GM23338 (cell line): ENCODE measurements at regions not wholly inside any gene's neighbourhood (a gene's known extent, or its start where the extent isn't known, plus 50 kb on each side); places are given as distances from the start of the nearest gene placed in this dataset.

Source experiments
- ATAC-seq: fragments of 200-7000 bp; cut with Tn5 transposase; 3 replicates; pipeline ENCODE4 v1.9.1; 2020
- DNase-seq: peaks from one replicate; pipeline ENCODE4 v3.0.0-alpha.2; 2015; ENCODE audit warnings: low spot score
- H2AFZ ChIP-seq: fragments of 200-600 bp; sonication (generic); 2 replicates; pipeline ENCODE4 v1.8.0; 2016; ENCODE audit warnings: antibody characterized with exemption, mild to moderate bottlenecking, moderate library complexity
- H3F3A ChIP-seq: fragments of 200-600 bp; sonication (generic); replicated peaks from 2 replicates; pipeline ENCODE4 v1.8.0; 2017; ENCODE audit warnings: antibody characterized with exemption, mixed run types, low read depth
- H3K27ac ChIP-seq: fragments of 200-600 bp; sonication (generic); 2 replicates; pipeline ENCODE4 v1.6.1; 2016; ENCODE audit warnings: low read depth
- H3K27me3 ChIP-seq: fragments of 200-600 bp; sonication (generic); 2 replicates; pipeline ENCODE4 v1.8.0; 2016; ENCODE audit warnings: mild to moderate bottlenecking, mixed run types, moderate library complexity; ENCODE audit not compliant: insufficient read depth
- H3K36me3 ChIP-seq: fragments of 200-600 bp; sonication (generic); 2 replicates; pipeline ENCODE4 v1.8.0; 2016; ENCODE audit warnings: mild to moderate bottlenecking; ENCODE audit not compliant: insufficient read depth
- H3K4me1 ChIP-seq: fragments of 200-600 bp; sonication (generic); 2 replicates; pipeline ENCODE4 v1.8.0; 2016; ENCODE audit warnings: mild to moderate bottlenecking, moderate library complexity; ENCODE audit not compliant: insufficient read depth
- H3K4me2 ChIP-seq: fragments of 200-600 bp; sonication (generic); 2 replicates; pipeline ENCODE4 v1.7.1; 2017; ENCODE audit warnings: mixed run types
- H3K4me3 ChIP-seq: fragments of 200-600 bp; sonication (generic); 2 replicates; pipeline ENCODE4 v1.6.1; 2016; ENCODE audit warnings: mixed run types
- H3K79me2 ChIP-seq: fragments of 200-600 bp; sonication (generic); replicated peaks from 2 replicates; pipeline ENCODE4 v1.8.0; 2017; ENCODE audit warnings: mild to moderate bottlenecking; ENCODE audit not compliant: insufficient read depth
- H3K9me2 ChIP-seq: fragments of 200-600 bp; sonication (generic); 2 replicates; pipeline ENCODE4 v1.8.0; 2017; ENCODE audit not compliant: insufficient read depth
- H4K20me1 ChIP-seq: fragments of 200-600 bp; sonication (generic); replicated peaks from 2 replicates; pipeline ENCODE4 v1.8.0; 2017; ENCODE audit warnings: mild to moderate bottlenecking; ENCODE audit not compliant: insufficient read depth
- H3K27ac Mint-ChIP-seq: 2 replicates; pipeline ENCODE4 v1.8.0; 2020; ENCODE audit warnings: inconsistent platforms, mild to moderate bottlenecking, moderate library complexity, mixed read lengths
- H3K27me3 Mint-ChIP-seq: 3 replicates; pipeline ENCODE4 v1.8.0; 2022; ENCODE audit warnings: low read depth, mild to moderate bottlenecking, moderate library complexity, mixed read lengths, inconsistent platforms; ENCODE audit not compliant: insufficient read depth, poor library complexity
- H3K36me3 Mint-ChIP-seq: 3 replicates; pipeline ENCODE4 v1.8.0; 2021; ENCODE audit warnings: low read depth, mild to moderate bottlenecking, inconsistent platforms, moderate library complexity, mixed read lengths
- H3K4me1 Mint-ChIP-seq: 3 replicates; pipeline ENCODE4 v1.8.0; 2020; ENCODE audit warnings: mild to moderate bottlenecking, inconsistent platforms, mixed read lengths
- H3K4me3 Mint-ChIP-seq: 3 replicates; pipeline ENCODE4 v1.8.0; 2021; ENCODE audit warnings: moderate library complexity, mild to moderate bottlenecking, inconsistent platforms, mixed read lengths
- H3K9me3 Mint-ChIP-seq: 3 replicates; pipeline ENCODE4 v1.8.0; 2020; ENCODE audit warnings: moderate library complexity, mild to moderate bottlenecking, inconsistent platforms, mixed read lengths
- CREB1 ChIP-seq: fragments of 250-450 bp; sonication (Bioruptor Pico); IDR thresholded peaks from 2 replicates; pipeline ENCODE4 v1.5.0; 2020; ENCODE audit warnings: low read depth, mild to moderate bottlenecking, moderate library complexity
- CTCF ChIP-seq, 2 experiments: fragments of 200-600 bp in 1 of 2; sonication (generic) in 1 of 2; conservative IDR thresholded peaks; 2 replicates each; pipeline versions ENCODE4 v1.5.1 to v1.6.1; 2016 to 2017; ENCODE audit warnings: antibody characterized with exemption in 2 of 2, low read depth in 2 of 2, mild to moderate bottlenecking in 2 of 2, moderate library complexity in 1 of 2
- EZH2phosphoT487 ChIP-seq: fragments of 200-600 bp; sonication (generic); IDR thresholded peaks from one replicate; pipeline ENCODE4 v1.8.1; 2018; ENCODE audit warnings: antibody characterized with exemption; ENCODE audit not compliant: unreplicated experiment
- JUNB ChIP-seq: IDR thresholded peaks from one replicate; pipeline ENCODE4 v1.6.1; 2016; ENCODE audit warnings: antibody characterized with exemption; ENCODE audit not compliant: unreplicated experiment
- NANOG ChIP-seq: IDR thresholded peaks from 2 replicates; pipeline ENCODE4 v1.6.1; 2016; ENCODE audit warnings: antibody characterized with exemption, borderline replicate concordance
- REST ChIP-seq: IDR thresholded peaks from one replicate; pipeline ENCODE4 v1.6.1; 2018; ENCODE audit warnings: antibody characterized with exemption; ENCODE audit not compliant: unreplicated experiment
- STAT1 ChIP-seq: IDR thresholded peaks from one replicate; pipeline ENCODE4 v1.6.1; 2016; ENCODE audit warnings: antibody characterized with exemption; ENCODE audit not compliant: unreplicated experiment
- ZNF114 ChIP-seq: fragments of 250-450 bp; sonication (Bioruptor Pico); IDR thresholded peaks from 2 replicates; pipeline ENCODE4 v1.5.0; 2020; ENCODE audit warnings: mild to moderate bottlenecking, moderate library complexity
- TF ChIP-seq, protein P1 (sequence below): fragments of 250-450 bp; sonication (Bioruptor Pico); IDR thresholded peaks from 2 replicates; pipeline ENCODE4 v1.5.0; 2020; ENCODE audit warnings: mild to moderate bottlenecking, moderate library complexity

DNA sequence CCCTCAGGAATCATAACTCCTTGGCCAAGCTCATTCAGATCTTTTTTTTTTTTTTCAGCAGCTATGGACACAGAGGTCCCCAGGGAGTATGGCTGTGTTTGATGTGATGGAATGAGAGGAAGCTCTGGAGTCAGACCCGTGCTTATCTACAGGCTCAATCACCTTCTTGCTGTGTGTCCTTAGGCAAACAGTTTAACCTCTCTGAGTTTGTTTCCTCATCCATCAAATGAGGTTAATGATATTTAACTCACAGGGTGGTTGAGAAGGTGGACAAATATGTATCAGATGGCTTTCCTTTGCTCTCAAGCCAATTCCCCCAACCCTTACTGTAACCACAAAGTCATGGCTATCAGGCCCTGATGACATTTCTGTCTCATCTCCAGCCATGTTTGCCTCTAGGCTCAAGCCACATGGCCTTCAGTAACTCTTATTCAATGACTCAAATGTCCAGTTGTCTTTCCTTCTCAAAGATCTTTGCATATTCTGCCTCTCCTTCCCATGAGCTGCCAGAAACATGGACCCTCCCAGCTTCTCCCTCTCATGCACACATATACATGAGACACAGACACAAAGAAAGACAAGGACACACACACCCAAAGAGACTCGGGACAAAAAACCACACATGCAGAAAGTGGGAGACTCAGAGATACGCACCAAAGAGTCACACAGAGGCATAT lies 303.5 kb upstream of the KAZN start:
- Histone ChIP-seq H3K4me2 (no peak overlapping the region), H3K4me3 (no peak overlapping the region), H4K20me1 (no peaks in the 10 kb centered on the region), H2AFZ (no peak overlapping the region), H3F3A (no peaks in the 10 kb centered on the region), H3K27me3 (no peaks in the 10 kb centered on the region), H3K4me1 (0 out of 2 replicates have a peak, but pooled peaks cover 11% of the 10 kb centered on the region), H3K36me3 (no peaks in the 10 kb centered on the region; the same call in 1 of the 2 replicates), H3K9me2 (0 out of 2 replicates have a peak, but pooled peaks cover 5% of the 10 kb centered on the region), H3K79me2 (no peaks in the 10 kb centered on the region), H3K27ac (no peak overlapping the region)
- no peak for ATAC-seq
- no peak for DNase-seq
- no peak overlapping the region; the same call in 1 of the 2 replicates for H3K27ac Mint-ChIP-seq
- H3K4me3 Mint-ChIP-seq: no peak overlapping the region
- peaks cover 9% of the 10 kb centered on the region for H3K36me3 Mint-ChIP-seq
- peaks cover 16% of the 10 kb centered on the region for H3K9me3 Mint-ChIP-seq
- H3K27me3 Mint-ChIP-seq: peaks cover 2% of the 10 kb centered on the region
- H3K4me1 Mint-ChIP-seq: peaks cover 16% of the 10 kb centered on the region
- TF ChIP-seq EZH2phosphoT487 (no peak), CREB1 (CRISPR knock-in tag) (no peak), STAT1 (no peak), JUNB (no peak), NANOG (no peak), ZNF114 (CRISPR knock-in tag) (no peak)

GRCh38 chr1:14296795-14297194 lies 301.7 kb upstream of the KAZN start:
- H3K36me3 Mint-ChIP-seq: peaks cover 2% of the 10 kb centered on the region; the same call in 2 of the 3 replicates
- H3K27me3 ChIP-seq: no peaks in the 10 kb centered on the region
- H3K4me1 Mint-ChIP-seq: peaks cover 8% of the 10 kb centered on the region
- no peaks in the 10 kb centered on the region for H3F3A ChIP-seq
- no peak overlapping the region for H3K27ac ChIP-seq
- no peaks in the 10 kb centered on the region for H3K27me3 Mint-ChIP-seq
- no peaks in the 10 kb centered on the region for H4K20me1 ChIP-seq
- H3K36me3 ChIP-seq: no peaks in the 10 kb centered on the region; the same call in 1 of the 2 replicates
- no peak overlapping the region for H3K4me3 Mint-ChIP-seq
- H3K4me3 ChIP-seq: no peak overlapping the region
- DNase-seq: no peak
- no peaks in the 10 kb centered on the region for H3K79me2 ChIP-seq
- no peak overlapping the region for H3K4me2 ChIP-seq
- peaks cover 5% of the 10 kb centered on the region for H3K9me3 Mint-ChIP-seq
- H2AFZ ChIP-seq: peak overlapping the region; percentile 28; the same call in 1 of the 2 replicates
- H3K9me2 ChIP-seq: no peaks in the 10 kb centered on the region
- ATAC-seq: no peak
- no peak overlapping the region for H3K27ac Mint-ChIP-seq
- 0 out of 2 replicates have a peak, but pooled peaks cover 11% of the 10 kb centered on the region for H3K4me1 ChIP-seq
- no peak for TF ChIP-seq CREB1 (CRISPR knock-in tag)
- TF ChIP-seq, protein P1, sequence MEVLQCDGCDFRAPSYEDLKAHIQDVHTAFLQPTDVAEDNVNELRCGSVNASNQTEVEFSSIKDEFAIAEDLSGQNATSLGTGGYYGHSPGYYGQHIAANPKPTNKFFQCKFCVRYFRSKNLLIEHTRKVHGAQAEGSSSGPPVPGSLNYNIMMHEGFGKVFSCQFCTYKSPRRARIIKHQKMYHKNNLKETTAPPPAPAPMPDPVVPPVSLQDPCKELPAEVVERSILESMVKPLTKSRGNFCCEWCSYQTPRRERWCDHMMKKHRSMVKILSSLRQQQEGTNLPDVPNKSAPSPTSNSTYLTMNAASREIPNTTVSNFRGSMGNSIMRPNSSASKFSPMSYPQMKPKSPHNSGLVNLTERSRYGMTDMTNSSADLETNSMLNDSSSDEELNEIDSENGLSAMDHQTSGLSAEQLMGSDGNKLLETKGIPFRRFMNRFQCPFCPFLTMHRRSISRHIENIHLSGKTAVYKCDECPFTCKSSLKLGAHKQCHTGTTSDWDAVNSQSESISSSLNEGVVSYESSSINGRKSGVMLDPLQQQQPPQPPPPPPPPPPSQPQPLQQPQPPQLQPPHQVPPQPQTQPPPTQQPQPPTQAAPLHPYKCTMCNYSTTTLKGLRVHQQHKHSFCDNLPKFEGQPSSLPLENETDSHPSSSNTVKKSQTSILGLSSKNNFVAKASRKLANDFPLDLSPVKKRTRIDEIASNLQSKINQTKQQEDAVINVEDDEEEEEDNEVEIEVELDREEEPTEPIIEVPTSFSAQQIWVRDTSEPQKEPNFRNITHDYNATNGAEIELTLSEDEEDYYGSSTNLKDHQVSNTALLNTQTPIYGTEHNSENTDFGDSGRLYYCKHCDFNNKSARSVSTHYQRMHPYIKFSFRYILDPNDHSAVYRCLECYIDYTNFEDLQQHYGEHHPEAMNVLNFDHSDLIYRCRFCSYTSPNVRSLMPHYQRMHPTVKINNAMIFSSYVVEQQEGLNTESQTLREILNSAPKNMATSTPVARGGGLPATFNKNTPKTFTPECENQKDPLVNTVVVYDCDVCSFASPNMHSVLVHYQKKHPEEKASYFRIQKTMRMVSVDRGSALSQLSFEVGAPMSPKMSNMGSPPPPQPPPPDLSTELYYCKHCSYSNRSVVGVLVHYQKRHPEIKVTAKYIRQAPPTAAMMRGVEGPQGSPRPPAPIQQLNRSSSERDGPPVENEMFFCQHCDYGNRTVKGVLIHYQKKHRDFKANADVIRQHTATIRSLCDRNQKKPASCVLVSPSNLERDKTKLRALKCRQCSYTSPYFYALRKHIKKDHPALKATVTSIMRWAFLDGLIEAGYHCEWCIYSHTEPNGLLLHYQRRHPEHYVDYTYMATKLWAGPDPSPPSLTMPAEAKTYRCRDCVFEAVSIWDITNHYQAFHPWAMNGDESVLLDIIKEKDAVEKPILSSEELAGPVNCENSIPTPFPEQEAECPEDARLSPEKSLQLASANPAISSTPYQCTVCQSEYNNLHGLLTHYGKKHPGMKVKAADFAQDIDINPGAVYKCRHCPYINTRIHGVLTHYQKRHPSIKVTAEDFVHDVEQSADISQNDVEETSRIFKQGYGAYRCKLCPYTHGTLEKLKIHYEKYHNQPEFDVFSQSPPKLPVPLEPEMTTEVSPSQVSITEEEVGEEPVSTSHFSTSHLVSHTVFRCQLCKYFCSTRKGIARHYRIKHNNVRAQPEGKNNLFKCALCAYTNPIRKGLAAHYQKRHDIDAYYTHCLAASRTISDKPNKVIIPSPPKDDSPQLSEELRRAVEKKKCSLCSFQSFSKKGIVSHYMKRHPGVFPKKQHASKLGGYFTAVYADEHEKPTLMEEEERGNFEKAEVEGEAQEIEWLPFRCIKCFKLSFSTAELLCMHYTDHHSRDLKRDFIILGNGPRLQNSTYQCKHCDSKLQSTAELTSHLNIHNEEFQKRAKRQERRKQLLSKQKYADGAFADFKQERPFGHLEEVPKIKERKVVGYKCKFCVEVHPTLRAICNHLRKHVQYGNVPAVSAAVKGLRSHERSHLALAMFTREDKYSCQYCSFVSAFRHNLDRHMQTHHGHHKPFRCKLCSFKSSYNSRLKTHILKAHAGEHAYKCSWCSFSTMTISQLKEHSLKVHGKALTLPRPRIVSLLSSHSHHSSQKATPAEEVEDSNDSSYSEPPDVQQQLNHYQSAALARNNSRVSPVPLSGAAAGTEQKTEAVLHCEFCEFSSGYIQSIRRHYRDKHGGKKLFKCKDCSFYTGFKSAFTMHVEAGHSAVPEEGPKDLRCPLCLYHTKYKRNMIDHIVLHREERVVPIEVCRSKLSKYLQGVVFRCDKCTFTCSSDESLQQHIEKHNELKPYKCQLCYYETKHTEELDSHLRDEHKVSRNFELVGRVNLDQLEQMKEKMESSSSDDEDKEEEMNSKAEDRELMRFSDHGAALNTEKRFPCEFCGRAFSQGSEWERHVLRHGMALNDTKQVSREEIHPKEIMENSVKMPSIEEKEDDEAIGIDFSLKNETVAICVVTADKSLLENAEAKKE (CRISPR knock-in tag): no peak
- no peak for TF ChIP-seq STAT1
- TF ChIP-seq EZH2phosphoT487: no peak
- no peak for TF ChIP-seq CTCF (conservative IDR thresholded peaks at IDR 0.05; ENCODE audit: low read depth in 2 of 2)
- TF ChIP-seq REST: no peak
